H1 (cell line): ENCODE measurements at regions not wholly inside any gene's neighbourhood (a gene's known extent, or its start where the extent isn't known, plus 50 kb on each side); places are given as distances from the start of the nearest gene placed in this dataset.
A peak's percentile ranks its signal among the peaks of the same experiment; 100 is the strongest.

Source experiments
- CTCF ChIA-PET: fragments of 300-600 bp; sonication (Branson Sonifier 250); formaldehyde crosslinking; loops from one replicate; lab custom pipeline; 2021; ENCODE audit not compliant: partially characterized antibody; lab: Charles Lee
- POLR2A ChIA-PET: fragments of 300-600 bp; sonication (Branson Sonifier 250); formaldehyde crosslinking; loops from one replicate; lab custom pipeline; 2021; ENCODE audit warnings: inconsistent platforms; ENCODE audit not compliant: partially characterized antibody; lab: Charles Lee
- DNase-seq, 2 experiments: peaks; one replicate each; pipeline versions ENCODE4 v3.0.0 to v3.0.0-alpha.2; 2010 to 2022; ENCODE audit warnings: low spot score in 2 of 2, low read depth in 1 of 2, mixed read lengths in 1 of 2
- FAIRE-seq: peaks from 2 replicates; lab custom pipeline; 2011; peaks lifted over from hg19 to GRCh38; lab: Jason Lieb, UNC
- H2AFZ ChIP-seq: 2 replicates; pipeline ENCODE4 v1.8.1; 2012; ENCODE audit warnings: low read length, inconsistent platforms
- H2AK5ac ChIP-seq: 2 replicates; pipeline ENCODE4 v1.6.1; 2013; ENCODE audit warnings: low read depth, low read length
- H2BK120ac ChIP-seq: replicated peaks from 2 replicates; pipeline ENCODE3; 2013; ENCODE audit warnings: low read depth, low read length, inconsistent platforms
- H2BK12ac ChIP-seq: 2 replicates; pipeline ENCODE4 v1.6.1; 2013; ENCODE audit warnings: low read depth, low read length
- H2BK15ac ChIP-seq: 2 replicates; pipeline ENCODE4 v1.6.1; 2013; ENCODE audit warnings: low read length
- H2BK20ac ChIP-seq: 2 replicates; pipeline ENCODE4 v1.6.1; 2013; ENCODE audit warnings: low read length
- H2BK5ac ChIP-seq: 2 replicates; pipeline ENCODE4 v1.6.1; 2013; ENCODE audit warnings: low read depth, low read length
- H3K14ac ChIP-seq: 2 replicates; pipeline ENCODE4 v1.6.1; 2013; ENCODE audit warnings: inconsistent platforms; ENCODE audit not compliant: insufficient read length
- H3K18ac ChIP-seq: 2 replicates; pipeline ENCODE4 v1.6.1; 2013; ENCODE audit warnings: low read length; ENCODE audit errors: extremely low read depth
- H3K23ac ChIP-seq: 2 replicates; pipeline ENCODE4 v1.6.1; 2013; ENCODE audit warnings: inconsistent platforms; ENCODE audit not compliant: insufficient read length
- H3K23me2 ChIP-seq: 2 replicates; pipeline ENCODE4 v1.6.1; 2013; ENCODE audit warnings: low read depth, low read length
- H3K27ac ChIP-seq: 2 replicates; pipeline ENCODE4 v1.6.1; 2011; ENCODE audit warnings: low read depth, low read length, inconsistent platforms
- H3K27me3 ChIP-seq, 4 experiments: replicated peaks in 1 of 4; 1 replicate in 1 of 4; 2 replicates in 3 of 4; pipeline versions ENCODE4 v1.6.1 to v1.8.1; 2011 to 2013; ENCODE audit warnings: low read length in 3 of 4, mild to moderate bottlenecking in 3 of 4, inconsistent platforms in 2 of 4, mixed read lengths in 2 of 4, moderate library complexity in 1 of 4; ENCODE audit not compliant: control insufficient read depth in 3 of 4, insufficient read depth in 3 of 4; ENCODE audit errors: extremely low read depth in 1 of 4
- H3K36me3 ChIP-seq, 4 experiments: 2 replicates each; pipeline versions ENCODE4 v1.6.1 to v1.8.1; 2011 to 2013; ENCODE audit warnings: mild to moderate bottlenecking in 4 of 4, low read length in 3 of 4, moderate library complexity in 2 of 4, control low read depth in 1 of 4, inconsistent platforms in 1 of 4; ENCODE audit not compliant: insufficient read depth in 4 of 4, control insufficient read depth in 2 of 4
- H3K4ac ChIP-seq: replicated peaks from 2 replicates; pipeline ENCODE3; 2013; ENCODE audit warnings: low read length, low read depth, mixed read lengths, inconsistent platforms; ENCODE audit not compliant: insufficient read length
- H3K4me1 ChIP-seq, 4 experiments: replicated peaks in 1 of 4; 1 replicate in 1 of 4; 2 replicates in 3 of 4; pipeline versions ENCODE4 v1.6.1 to v1.8.1; 2011 to 2013; ENCODE audit warnings: low read length in 3 of 4, inconsistent platforms in 2 of 4, mixed read lengths in 1 of 4; ENCODE audit not compliant: insufficient read depth in 4 of 4, control insufficient read depth in 3 of 4
- H3K4me2 ChIP-seq, 2 experiments: 2 replicates each; pipeline versions ENCODE4 v1.6.1 to v1.8.1; 2011 to 2013; ENCODE audit warnings: low read depth in 2 of 2, low read length in 2 of 2, control low read depth in 1 of 2, inconsistent platforms in 1 of 2, mild to moderate bottlenecking in 1 of 2; ENCODE audit not compliant: insufficient read depth in 1 of 2
- H3K4me3 ChIP-seq, 4 experiments: fragments of 200-600, 300-600 bp in 1 of 4; sonication (generic), shearing (Covaris generic), sonication (Bioruptor Twin) in 1 of 4; 2 replicates each; pipeline versions ENCODE4 v1.5.1 to v1.8.1; 2011 to 2016; ENCODE audit warnings: low read length in 4 of 4, low read depth in 3 of 4, control low read depth in 2 of 4, inconsistent platforms in 2 of 4, mild to moderate bottlenecking in 2 of 4, mixed read lengths in 1 of 4, moderate library complexity in 1 of 4; ENCODE audit not compliant: insufficient read depth in 2 of 4; ENCODE audit errors: extremely low read depth in 1 of 4
- H3K56ac ChIP-seq: replicated peaks from 2 replicates; pipeline ENCODE3; 2013; ENCODE audit warnings: low read depth, mild to moderate bottlenecking, mixed read lengths, low read length, inconsistent platforms; ENCODE audit not compliant: insufficient read length
- H3K79me1 ChIP-seq: 2 replicates; pipeline ENCODE4 v1.6.1; 2013; ENCODE audit warnings: low read depth, low read length, control low read depth
- H3K79me2 ChIP-seq, 2 experiments: 2 replicates each; pipeline versions ENCODE4 v1.6.1 to v1.8.1; 2012 to 2013; ENCODE audit warnings: low read length in 2 of 2, mild to moderate bottlenecking in 2 of 2, inconsistent platforms in 1 of 2; ENCODE audit not compliant: insufficient read depth in 2 of 2, control insufficient read depth in 1 of 2
- H3K9ac ChIP-seq, 4 experiments: replicated peaks in 1 of 4; 1 replicate in 1 of 4; 2 replicates in 3 of 4; pipeline versions ENCODE4 v1.6.1 to v1.8.1; 2011 to 2013; ENCODE audit warnings: low read depth in 3 of 4, low read length in 3 of 4, control low read depth in 2 of 4, mild to moderate bottlenecking in 2 of 4, moderate library complexity in 2 of 4, inconsistent platforms in 1 of 4; ENCODE audit errors: extremely low read depth in 1 of 4
- H3K9me3 ChIP-seq, 2 experiments: 2 replicates each; pipeline versions ENCODE4 v1.6.1 to v1.8.1; 2012 to 2013; ENCODE audit warnings: mild to moderate bottlenecking in 2 of 2, moderate library complexity in 2 of 2, control low read depth in 1 of 2, inconsistent platforms in 1 of 2, low read depth in 1 of 2, low read length in 1 of 2, mixed read lengths in 1 of 2; ENCODE audit not compliant: insufficient read depth in 2 of 2
- H4K20me1 ChIP-seq, 2 experiments: replicated peaks in 1 of 2; 2 replicates each; pipeline versions ENCODE3 to v1.8.1; 2011 to 2013; ENCODE audit warnings: inconsistent platforms in 2 of 2, low read length in 2 of 2, mild to moderate bottlenecking in 1 of 2; ENCODE audit not compliant: insufficient read depth in 2 of 2, control insufficient read depth in 1 of 2
- H4K5ac ChIP-seq: 2 replicates; pipeline ENCODE4 v1.6.1; 2013; ENCODE audit warnings: low read length, low read depth, mixed read lengths, inconsistent platforms; ENCODE audit not compliant: insufficient read length
- H4K8ac ChIP-seq: 2 replicates; pipeline ENCODE4 v1.8.0; 2013; ENCODE audit warnings: mild to moderate bottlenecking, moderate library complexity, low read length, inconsistent platforms; ENCODE audit not compliant: insufficient read depth; ENCODE audit errors: extremely low read depth
- H4K91ac ChIP-seq: replicated peaks from 2 replicates; pipeline ENCODE3; 2013; ENCODE audit warnings: low read length, mixed read lengths, inconsistent platforms; ENCODE audit not compliant: insufficient read length
- CTCF ChIP-seq, 3 experiments: IDR thresholded peaks; 1 replicate in 2 of 3; 2 replicates in 1 of 3; pipeline versions ENCODE4 v1.5.1 to v1.6.1; 2011; ENCODE audit warnings: low read length in 3 of 3, mild to moderate bottlenecking in 3 of 3, inconsistent platforms in 2 of 3, low read depth in 1 of 3, moderate library complexity in 1 of 3; ENCODE audit not compliant: insufficient read depth in 1 of 3; ENCODE audit errors: control extremely low read depth in 1 of 3
- RAD21 ChIP-seq, 2 experiments: IDR thresholded peaks in 1 of 2; conservative IDR thresholded peaks in 1 of 2; 2 replicates each; pipeline ENCODE4 v1.6.1; 2011; ENCODE audit warnings: low read depth in 2 of 2, low read length in 2 of 2, improper control_type of control experiment in 1 of 2, inconsistent platforms in 1 of 2, mild to moderate bottlenecking in 1 of 2, moderate library complexity in 1 of 2
- SIRT6 ChIP-seq: IDR thresholded peaks from one replicate; pipeline ENCODE4 v1.7.1; 2012; ENCODE audit warnings: low read length, inconsistent platforms
- TAF7 ChIP-seq: optimal IDR thresholded peaks from 2 replicates; pipeline ENCODE3; 2011; ENCODE audit warnings: low read depth, mild to moderate bottlenecking, inconsistent platforms, low read length, moderate library complexity, borderline replicate concordance
- WGBS, 2 experiments: shearing (Covaris generic) in 1 of 2; methylation state at CpG; one replicate each; pipeline versions ENCODE4 v1.1.6 to v1.1.7; 2013 to 2015; ENCODE audit warnings: low lambda C conversion rate in 2 of 2, mixed read lengths in 2 of 2, inconsistent platforms in 1 of 2, low coverage in 1 of 2, missing lambda C conversion rate in 1 of 2; ENCODE audit not compliant: insufficient replicate concordance in 2 of 2, insufficient coverage in 1 of 2, insufficient read length in 1 of 2; ENCODE audit errors: extremely low coverage in 1 of 2, missing lambda C conversion rate in 1 of 2; 5-methylcytosine and 5-hydroxymethylcytosine counted together

- no peak overlapping the region for H3K18ac ChIP-seq
- no peak overlapping the region for H4K8ac ChIP-seq
- H2AK5ac ChIP-seq = no peak overlapping the region
- DNase-seq (no peak), FAIRE-seq (no peak)
- H3K9me3 ChIP-seq = no peaks in the 10 kb centered on the region
- no peak overlapping the region for H2BK5ac ChIP-seq
- no peaks in the 10 kb centered on the region for H3K79me1 ChIP-seq
- peaks cover 0 to 9% (median 4%) of the 10 kb centered on the region in 4 experiments; a peak in 4 of 7 replicates for H3K4me1 ChIP-seq
- no peak overlapping the region for H3K9ac ChIP-seq
- H3K23me2 ChIP-seq = no peaks in the 10 kb centered on the region; the same call in 1 of the 2 replicates
- H3K4me3 ChIP-seq = no peak overlapping the region
- H2BK120ac ChIP-seq = no peak overlapping the region
- H4K5ac ChIP-seq = no peak overlapping the region
- no peak overlapping the region for H3K4ac ChIP-seq
- no peak overlapping the region for H3K27ac ChIP-seq
- POLR2A ChIA-PET = no interaction called here
- 87% methylated on average over 3 of the region's 3 CpGs; no CpG with 5 or more reads in 1 of the 2 experiments for WGBS, 2 experiments
- H3K56ac ChIP-seq = no peak overlapping the region
- CTCF ChIA-PET = interaction anchor here (1.0 to 1.4 kb wide), 3 partner anchors 46 to 890 kb away, joined by 3 to 4 read pairs (median 3); no protein-coding TSS in a partner anchor
- H3K36me3 ChIP-seq = no peaks in the 10 kb centered on the region
- H2AFZ ChIP-seq = no peak overlapping the region
- TF ChIP-seq TAF7 (no peak), SIRT6 (no peak), CTCF (IDR thresholded peaks at IDR 0.05; ENCODE audit: control extremely low read depth in 1 of 3, insufficient read depth in 1 of 3, low read depth in 1 of 3, low read length in 3 of 3) (peak in 2 of 3 experiments; percentile 6 to 17; a peak in 2 of 4 replicates), RAD21 (IDR thresholded peaks at IDR 0.05 in 1 of 2, conservative IDR thresholded peaks at IDR 0.05 in 1 of 2; ENCODE audit: low read depth in 2 of 2, low read length in 2 of 2) (peak; percentile 66 to 67)
- TF ChIP-seq, all 59 proteins: peak for 2
- H4K20me1 ChIP-seq = no peaks in the 10 kb centered on the region
- H4K91ac ChIP-seq = no peak overlapping the region
- H2BK15ac ChIP-seq = no peak overlapping the region
- H3K4me2 ChIP-seq = no peak overlapping the region
- H3K14ac ChIP-seq = no peak overlapping the region
- H3K79me2 ChIP-seq = no peaks in the 10 kb centered on the region
- no peak overlapping the region for H2BK12ac ChIP-seq
- H3K23ac ChIP-seq = no peak overlapping the region
- no peak overlapping the region for H2BK20ac ChIP-seq
- no peaks in the 10 kb centered on the region for H3K27me3 ChIP-seq
These were observed 156.4 kb upstream of the FREM2 start for GRCh38 chr13:38530492-38530891.
